ENCODE measurements at regions not wholly inside any gene's neighbourhood (a gene's known extent, or its start where the extent isn't known, plus 50 kb on each side); places are given as distances from the start of the nearest gene placed in this dataset.

DNA sequence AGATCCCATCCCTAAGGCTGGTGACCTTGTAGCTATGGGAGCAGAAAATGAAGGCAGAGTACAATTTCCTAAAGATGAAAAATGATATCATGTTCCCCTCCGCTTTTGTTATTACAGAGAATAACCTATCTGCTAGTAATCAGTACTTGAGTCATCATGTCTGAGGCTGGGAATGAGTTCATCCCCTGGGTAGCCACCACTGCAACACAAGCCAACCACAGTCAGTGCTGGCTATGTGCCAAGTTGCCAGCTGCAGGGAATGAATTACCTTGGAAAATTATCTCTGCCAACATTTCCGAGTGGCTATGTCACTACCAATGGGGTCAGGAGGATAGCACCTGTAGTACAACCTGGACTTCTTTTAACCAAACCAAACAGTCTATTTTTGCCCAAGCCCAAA is 1094.7 kb upstream of the DDX18 start (continued):
- TF ChIP-seq, protein P1, sequence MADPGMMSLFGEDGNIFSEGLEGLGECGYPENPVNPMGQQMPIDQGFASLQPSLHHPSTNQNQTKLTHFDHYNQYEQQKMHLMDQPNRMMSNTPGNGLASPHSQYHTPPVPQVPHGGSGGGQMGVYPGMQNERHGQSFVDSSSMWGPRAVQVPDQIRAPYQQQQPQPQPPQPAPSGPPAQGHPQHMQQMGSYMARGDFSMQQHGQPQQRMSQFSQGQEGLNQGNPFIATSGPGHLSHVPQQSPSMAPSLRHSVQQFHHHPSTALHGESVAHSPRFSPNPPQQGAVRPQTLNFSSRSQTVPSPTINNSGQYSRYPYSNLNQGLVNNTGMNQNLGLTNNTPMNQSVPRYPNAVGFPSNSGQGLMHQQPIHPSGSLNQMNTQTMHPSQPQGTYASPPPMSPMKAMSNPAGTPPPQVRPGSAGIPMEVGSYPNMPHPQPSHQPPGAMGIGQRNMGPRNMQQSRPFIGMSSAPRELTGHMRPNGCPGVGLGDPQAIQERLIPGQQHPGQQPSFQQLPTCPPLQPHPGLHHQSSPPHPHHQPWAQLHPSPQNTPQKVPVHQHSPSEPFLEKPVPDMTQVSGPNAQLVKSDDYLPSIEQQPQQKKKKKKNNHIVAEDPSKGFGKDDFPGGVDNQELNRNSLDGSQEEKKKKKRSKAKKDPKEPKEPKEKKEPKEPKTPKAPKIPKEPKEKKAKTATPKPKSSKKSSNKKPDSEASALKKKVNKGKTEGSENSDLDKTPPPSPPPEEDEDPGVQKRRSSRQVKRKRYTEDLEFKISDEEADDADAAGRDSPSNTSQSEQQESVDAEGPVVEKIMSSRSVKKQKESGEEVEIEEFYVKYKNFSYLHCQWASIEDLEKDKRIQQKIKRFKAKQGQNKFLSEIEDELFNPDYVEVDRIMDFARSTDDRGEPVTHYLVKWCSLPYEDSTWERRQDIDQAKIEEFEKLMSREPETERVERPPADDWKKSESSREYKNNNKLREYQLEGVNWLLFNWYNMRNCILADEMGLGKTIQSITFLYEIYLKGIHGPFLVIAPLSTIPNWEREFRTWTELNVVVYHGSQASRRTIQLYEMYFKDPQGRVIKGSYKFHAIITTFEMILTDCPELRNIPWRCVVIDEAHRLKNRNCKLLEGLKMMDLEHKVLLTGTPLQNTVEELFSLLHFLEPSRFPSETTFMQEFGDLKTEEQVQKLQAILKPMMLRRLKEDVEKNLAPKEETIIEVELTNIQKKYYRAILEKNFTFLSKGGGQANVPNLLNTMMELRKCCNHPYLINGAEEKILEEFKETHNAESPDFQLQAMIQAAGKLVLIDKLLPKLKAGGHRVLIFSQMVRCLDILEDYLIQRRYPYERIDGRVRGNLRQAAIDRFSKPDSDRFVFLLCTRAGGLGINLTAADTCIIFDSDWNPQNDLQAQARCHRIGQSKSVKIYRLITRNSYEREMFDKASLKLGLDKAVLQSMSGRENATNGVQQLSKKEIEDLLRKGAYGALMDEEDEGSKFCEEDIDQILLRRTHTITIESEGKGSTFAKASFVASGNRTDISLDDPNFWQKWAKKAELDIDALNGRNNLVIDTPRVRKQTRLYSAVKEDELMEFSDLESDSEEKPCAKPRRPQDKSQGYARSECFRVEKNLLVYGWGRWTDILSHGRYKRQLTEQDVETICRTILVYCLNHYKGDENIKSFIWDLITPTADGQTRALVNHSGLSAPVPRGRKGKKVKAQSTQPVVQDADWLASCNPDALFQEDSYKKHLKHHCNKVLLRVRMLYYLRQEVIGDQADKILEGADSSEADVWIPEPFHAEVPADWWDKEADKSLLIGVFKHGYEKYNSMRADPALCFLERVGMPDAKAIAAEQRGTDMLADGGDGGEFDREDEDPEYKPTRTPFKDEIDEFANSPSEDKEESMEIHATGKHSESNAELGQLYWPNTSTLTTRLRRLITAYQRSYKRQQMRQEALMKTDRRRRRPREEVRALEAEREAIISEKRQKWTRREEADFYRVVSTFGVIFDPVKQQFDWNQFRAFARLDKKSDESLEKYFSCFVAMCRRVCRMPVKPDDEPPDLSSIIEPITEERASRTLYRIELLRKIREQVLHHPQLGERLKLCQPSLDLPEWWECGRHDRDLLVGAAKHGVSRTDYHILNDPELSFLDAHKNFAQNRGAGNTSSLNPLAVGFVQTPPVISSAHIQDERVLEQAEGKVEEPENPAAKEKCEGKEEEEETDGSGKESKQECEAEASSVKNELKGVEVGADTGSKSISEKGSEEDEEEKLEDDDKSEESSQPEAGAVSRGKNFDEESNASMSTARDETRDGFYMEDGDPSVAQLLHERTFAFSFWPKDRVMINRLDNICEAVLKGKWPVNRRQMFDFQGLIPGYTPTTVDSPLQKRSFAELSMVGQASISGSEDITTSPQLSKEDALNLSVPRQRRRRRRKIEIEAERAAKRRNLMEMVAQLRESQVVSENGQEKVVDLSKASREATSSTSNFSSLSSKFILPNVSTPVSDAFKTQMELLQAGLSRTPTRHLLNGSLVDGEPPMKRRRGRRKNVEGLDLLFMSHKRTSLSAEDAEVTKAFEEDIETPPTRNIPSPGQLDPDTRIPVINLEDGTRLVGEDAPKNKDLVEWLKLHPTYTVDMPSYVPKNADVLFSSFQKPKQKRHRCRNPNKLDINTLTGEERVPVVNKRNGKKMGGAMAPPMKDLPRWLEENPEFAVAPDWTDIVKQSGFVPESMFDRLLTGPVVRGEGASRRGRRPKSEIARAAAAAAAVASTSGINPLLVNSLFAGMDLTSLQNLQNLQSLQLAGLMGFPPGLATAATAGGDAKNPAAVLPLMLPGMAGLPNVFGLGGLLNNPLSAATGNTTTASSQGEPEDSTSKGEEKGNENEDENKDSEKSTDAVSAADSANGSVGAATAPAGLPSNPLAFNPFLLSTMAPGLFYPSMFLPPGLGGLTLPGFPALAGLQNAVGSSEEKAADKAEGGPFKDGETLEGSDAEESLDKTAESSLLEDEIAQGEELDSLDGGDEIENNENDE (IDR thresholded peaks at IDR 0.05; ENCODE audit: insufficient replicate concordance, low read length) = no peak
- TF ChIP-seq HDAC6 (IDR thresholded peaks at IDR 0.05; ENCODE audit: low read depth, low read length) = no peak
- no peak for TF ChIP-seq RAD21 (IDR thresholded peaks at IDR 0.05 in 1 of 2, conservative IDR thresholded peaks at IDR 0.05 in 1 of 2; ENCODE audit: low read depth in 2 of 2, low read length in 2 of 2)
- TF ChIP-seq JUND (IDR thresholded peaks at IDR 0.05; ENCODE audit: low read length) = no peak
- TF ChIP-seq SIRT6 (IDR thresholded peaks at IDR 0.05; ENCODE audit: low read length) = no peak
- no peak for TF ChIP-seq HDAC2 (IDR thresholded peaks at IDR 0.05; ENCODE audit: borderline replicate concordance in 1 of 2, low read depth in 2 of 2, low read length in 2 of 2)
- no peak for TF ChIP-seq KDM4A (IDR thresholded peaks at IDR 0.05; ENCODE audit: low read depth, low read length, severe bottlenecking)
- no peak for TF ChIP-seq SIX5 (IDR thresholded peaks at IDR 0.05; ENCODE audit: low read depth, low read length)
- no peak for TF ChIP-seq TBP (IDR thresholded peaks at IDR 0.05; ENCODE audit: low read depth, low read length)
- TF ChIP-seq CHD2 (IDR thresholded peaks at IDR 0.05; ENCODE audit: low read length) = no peak
- no peak for TF ChIP-seq YY1 (IDR thresholded peaks at IDR 0.05; ENCODE audit: low read depth, low read length)
- TF ChIP-seq PHF8 (conservative IDR thresholded peaks at IDR 0.05; ENCODE audit: low read depth, low read length) = no peak
- TF ChIP-seq BRCA1 (IDR thresholded peaks at IDR 0.05; ENCODE audit: low read depth, low read length) = no peak
